Natural killer cell treated with Interleukin-12 subunit alpha and Interleukin-12 subunit beta and Interleukin-15 and Interleukin-18, amount 100 ng/mL, for 72 hours (primary cell): ENCODE measurements at regions not wholly inside any gene's neighbourhood (a gene's known extent, or its start where the extent isn't known, plus 50 kb on each side); places are given as distances from the start of the nearest gene placed in this dataset.
A peak's percentile ranks its signal among the peaks of the same experiment; 100 is the strongest.

Experiments
- ATAC-seq, 2 donors: fragments of 150-1000 bp; cut with Tn5 transposase in 1 of 2; sonication (Bioruptor Pico), chemical (Tn5 transposase) in 1 of 2; 2 replicates each; pipeline ENCODE4 v1.10.0; 2021
- DNase-seq: peaks from one replicate; pipeline ENCODE4 v3.0.0; 2022; ENCODE audit warnings: low spot score
- H3K27ac Mint-ChIP-seq, 2 donors: 1 replicate in 1 of 2; 2 replicates in 1 of 2; pipeline ENCODE4 v1.8.0; 2022; ENCODE audit warnings: mixed read lengths in 2 of 2, mild to moderate bottlenecking in 1 of 2, moderate library complexity in 1 of 2
- H3K27me3 Mint-ChIP-seq, 2 donors: 1 replicate in 1 of 2; 2 replicates in 1 of 2; pipeline ENCODE4 v1.8.0; 2022; ENCODE audit warnings: mixed read lengths in 2 of 2
- H3K36me3 Mint-ChIP-seq: one replicate; pipeline ENCODE4 v1.8.0; 2022; ENCODE audit warnings: mixed read lengths
- H3K4me1 Mint-ChIP-seq, 2 donors: 1 replicate in 1 of 2; 2 replicates in 1 of 2; pipeline ENCODE4 v1.8.0; 2022; ENCODE audit warnings: low read depth in 2 of 2, mixed read lengths in 2 of 2, mild to moderate bottlenecking in 1 of 2
- H3K4me3 Mint-ChIP-seq: one replicate; pipeline ENCODE4 v1.8.0; 2022; ENCODE audit warnings: mixed read lengths
- H3K9me3 Mint-ChIP-seq: 2 replicates; pipeline ENCODE4 v1.8.0; 2022; ENCODE audit warnings: mixed read lengths

DNA sequence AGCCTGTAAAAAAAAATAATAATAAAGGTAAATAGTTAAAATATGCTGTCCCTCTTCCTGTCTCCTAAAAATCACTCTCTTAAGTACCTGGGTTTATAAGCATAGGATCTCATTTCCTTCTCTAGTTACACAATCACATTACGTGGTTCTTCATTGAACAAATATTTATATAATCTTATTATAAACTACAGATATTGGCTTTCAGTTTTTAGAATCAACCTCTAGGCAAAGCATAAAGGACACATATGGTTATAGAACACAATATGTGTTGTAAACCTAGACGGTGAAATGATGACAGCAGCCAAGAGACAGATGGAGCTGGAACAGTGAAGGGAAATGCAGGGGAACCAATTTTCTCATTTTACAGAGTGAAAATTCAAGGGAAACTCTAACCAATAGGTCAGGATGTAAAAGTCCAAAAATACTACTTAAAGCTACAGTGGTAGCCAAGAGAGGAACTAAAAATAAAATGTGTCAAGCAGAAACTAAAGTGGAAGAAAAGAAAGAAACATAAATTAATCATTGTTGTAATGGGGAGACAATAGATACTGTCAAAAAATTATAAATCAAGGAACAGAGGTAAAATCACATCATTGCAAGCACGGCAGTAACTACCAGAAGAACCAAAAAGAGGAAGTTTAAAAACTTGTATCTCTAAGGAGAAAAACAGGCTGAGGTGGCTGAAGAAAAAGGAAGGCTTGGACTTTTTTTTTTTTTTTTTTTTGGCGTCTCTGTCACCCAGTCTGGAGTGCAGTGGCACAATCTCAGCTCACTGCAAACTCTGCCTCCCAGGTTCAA is 82.8 kb upstream of the CDYL start:
- H3K27ac Mint-ChIP-seq, result no peak overlapping the region
- peaks cover 17 to 33% of the 10 kb centered on the region in 2 donors for H3K27me3 Mint-ChIP-seq
- H3K36me3 Mint-ChIP-seq, result no peaks in the 10 kb centered on the region
- H3K4me3 Mint-ChIP-seq, result no peak overlapping the region
- DNase-seq (no peak), ATAC-seq (no peak)
- no peaks in the 10 kb centered on the region for H3K9me3 Mint-ChIP-seq
- no peaks in the 10 kb centered on the region for H3K4me1 Mint-ChIP-seq

DNA sequence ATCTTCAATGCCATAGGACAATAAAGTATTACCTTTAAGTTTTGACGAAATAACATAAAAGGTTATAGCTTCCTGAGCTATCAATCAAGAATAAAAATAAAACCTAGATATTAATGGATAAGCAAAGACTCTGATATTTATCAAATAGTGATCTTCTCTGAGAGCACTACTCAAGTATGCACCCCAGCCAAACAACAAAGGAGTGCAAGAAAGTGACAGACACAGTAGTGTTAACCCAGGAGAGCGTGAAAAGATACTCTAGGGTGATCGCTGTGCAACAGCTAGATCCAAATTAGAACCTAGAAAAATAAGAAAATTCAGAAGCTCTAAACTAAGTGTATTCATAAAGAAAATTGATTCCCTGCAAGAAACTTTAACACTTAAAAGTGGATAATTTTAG is 83.5 kb upstream of the CDYL start:
- Mint-ChIP-seq H3K4me3 (no peak overlapping the region), H3K27ac (no peak overlapping the region), H3K9me3 (no peaks in the 10 kb centered on the region), H3K4me1 (no peaks in the 10 kb centered on the region), H3K36me3 (no peaks in the 10 kb centered on the region), H3K27me3 (peaks cover 24 to 40% of the 10 kb centered on the region in 2 donors)
- ATAC-seq (no peak), DNase-seq (no peak)

DNA sequence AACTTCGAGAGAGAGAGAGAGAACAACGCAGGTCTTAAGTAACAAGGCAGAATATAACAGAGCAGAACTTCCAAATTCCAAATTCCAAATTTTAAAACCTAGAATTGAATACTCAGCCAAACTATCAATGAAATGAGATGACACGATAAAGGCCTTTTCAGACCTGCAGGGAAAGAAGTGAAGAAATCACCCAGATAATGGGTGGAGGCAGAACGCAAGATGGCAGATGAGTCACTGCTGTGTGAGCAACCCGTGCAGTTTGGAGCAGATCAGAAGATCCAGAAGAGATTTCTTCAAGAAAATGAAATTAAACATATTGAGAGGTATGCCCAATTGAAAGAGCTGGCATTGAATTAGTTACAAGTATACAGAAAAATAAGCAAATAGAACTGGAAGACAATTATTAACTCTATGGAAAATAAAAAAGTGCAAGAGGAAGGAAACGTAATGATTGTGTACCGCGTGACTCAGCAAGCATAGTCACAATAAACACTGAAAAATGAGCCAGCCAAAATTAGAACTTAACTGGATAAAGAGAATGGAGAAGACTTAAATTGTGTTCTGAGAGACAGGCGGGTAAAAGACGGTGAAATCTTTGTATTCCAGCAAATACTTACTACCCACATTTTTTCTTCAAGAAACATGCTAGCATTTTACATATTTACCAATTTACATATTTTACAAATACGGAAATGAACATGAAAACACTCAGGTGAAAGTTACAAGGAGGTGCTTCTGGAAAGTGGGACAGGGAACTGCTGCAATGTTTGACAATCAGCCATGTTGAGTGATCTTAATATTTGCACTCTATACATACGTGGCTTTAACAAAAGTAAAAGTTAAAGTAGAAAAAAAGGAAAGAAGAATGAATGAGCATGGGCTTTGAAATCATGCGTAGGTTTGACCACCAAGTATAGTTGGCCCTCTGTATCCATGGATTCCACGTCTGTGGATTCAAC is 87.9 kb upstream of the CDYL start:
- H3K27ac Mint-ChIP-seq, result no peak overlapping the region
- no peaks in the 10 kb centered on the region for H3K4me1 Mint-ChIP-seq
- peaks cover 27 to 43% of the 10 kb centered on the region in 2 donors for H3K27me3 Mint-ChIP-seq
- no peaks in the 10 kb centered on the region for H3K9me3 Mint-ChIP-seq
- DNase-seq, result no peak
- H3K4me3 Mint-ChIP-seq, result peak overlapping the region; percentile 1
- no peak for ATAC-seq
- H3K36me3 Mint-ChIP-seq, result no peaks in the 10 kb centered on the region

DNA sequence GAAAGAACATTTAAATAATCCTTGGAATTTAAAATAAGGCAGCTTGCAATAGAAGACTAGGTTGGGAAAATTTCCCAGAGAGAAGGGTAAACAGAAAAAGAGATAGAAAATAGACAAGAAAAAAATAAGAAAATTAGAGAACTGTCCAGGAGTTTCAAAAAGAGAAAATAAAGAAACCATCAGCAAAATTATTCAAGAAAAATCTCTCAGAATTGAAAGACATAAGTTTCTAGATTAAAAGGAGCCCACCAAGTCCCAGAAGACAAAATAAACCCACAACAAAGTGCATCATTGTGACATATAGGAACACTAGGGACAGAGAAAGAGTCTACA is 88.6 kb upstream of the CDYL start:
- Mint-ChIP-seq H3K4me1 (no peaks in the 10 kb centered on the region), H3K27me3 (peaks cover 28 to 46% of the 10 kb centered on the region in 2 donors), H3K4me3 (no peak overlapping the region), H3K36me3 (no peaks in the 10 kb centered on the region), H3K9me3 (no peaks in the 10 kb centered on the region), H3K27ac (no peak overlapping the region)
- no peak for ATAC-seq
- DNase-seq, result no peak

DNA sequence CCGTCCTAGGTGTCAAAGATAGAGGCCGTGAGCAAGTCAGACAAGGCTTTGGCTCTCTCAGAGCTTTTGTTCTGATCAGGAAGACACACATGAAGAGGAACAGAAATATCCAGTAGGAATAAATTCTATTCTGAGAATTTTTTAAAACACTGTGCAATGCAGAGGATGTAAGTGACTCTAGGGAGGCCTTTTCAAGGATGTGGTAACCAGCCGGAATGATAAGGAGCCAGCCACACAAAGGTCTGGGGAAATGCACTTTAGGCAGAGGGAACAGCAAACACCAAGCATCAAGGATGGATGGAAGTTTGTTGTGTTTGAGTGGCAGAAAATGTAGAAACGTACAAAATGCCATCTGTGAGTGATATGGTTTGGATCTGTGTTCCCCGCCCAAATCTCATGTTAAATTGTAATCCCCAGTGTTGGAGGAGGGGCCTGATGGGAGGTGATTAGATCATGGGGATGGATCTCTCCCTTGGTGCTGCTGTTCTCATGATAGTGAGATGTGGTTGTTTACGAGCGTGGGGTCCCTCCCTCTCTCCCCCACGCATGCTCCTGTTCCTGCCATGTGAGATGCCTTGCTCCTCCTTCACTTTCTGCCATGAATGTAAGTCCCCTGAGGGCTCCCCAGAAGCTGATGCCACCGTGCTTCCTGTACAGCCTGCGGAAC is 93.6 kb upstream of the CDYL start:
- H3K27ac Mint-ChIP-seq, result no peak overlapping the region
- peaks cover 13 to 21% of the 10 kb centered on the region in 2 donors for H3K27me3 Mint-ChIP-seq

DNA sequence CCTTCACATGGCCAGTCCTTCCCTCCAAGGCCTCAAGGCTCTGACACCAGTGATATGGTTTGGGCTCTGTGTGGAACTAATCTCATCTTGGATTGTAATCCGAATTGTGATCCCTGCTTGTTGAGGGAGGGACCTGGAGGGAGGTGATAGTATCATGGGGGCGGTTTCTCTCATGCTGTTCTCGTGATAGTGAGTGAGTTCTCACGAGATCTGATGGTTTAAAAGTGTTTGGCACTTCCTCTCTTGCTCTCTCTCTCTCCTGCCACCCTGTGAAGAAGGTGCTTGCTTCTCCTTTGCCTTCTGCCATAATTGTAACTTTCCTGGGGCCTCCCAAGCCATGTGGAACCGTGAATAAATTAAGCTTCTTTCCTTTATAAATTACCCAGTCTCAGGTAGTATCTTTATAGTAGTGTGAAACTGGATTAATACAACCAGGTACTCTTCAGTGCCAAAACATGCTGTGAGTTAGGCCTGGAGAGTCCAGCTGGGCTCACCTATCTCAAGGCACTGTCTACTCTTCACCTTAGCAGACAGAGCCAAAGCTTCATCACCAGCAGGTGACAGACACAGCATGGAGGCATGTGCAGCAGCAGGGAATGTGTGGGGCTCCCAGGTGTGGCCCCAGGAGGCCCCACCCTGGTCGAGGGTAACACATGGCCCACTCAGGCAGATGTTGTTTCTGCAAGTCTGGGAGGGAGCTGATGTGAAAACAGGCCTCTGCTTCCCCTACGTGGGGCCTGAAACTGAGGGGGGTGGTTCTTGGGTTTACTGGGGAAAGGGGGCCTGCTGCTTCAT is 97.5 kb upstream of the CDYL start:
- Mint-ChIP-seq H3K27me3 (peaks cover 8 to 10% of the 10 kb centered on the region in 2 donors), H3K36me3 (no peaks in the 10 kb centered on the region), H3K9me3 (no peaks in the 10 kb centered on the region), H3K27ac (no peak overlapping the region), H3K4me3 (no peak overlapping the region), H3K4me1 (no peaks in the 10 kb centered on the region)
- no peak for DNase-seq
- ATAC-seq, result no peak

More for the DNA sequence above, 93.6 kb upstream of the CDYL start:
- Mint-ChIP-seq H3K4me1 (no peaks in the 10 kb centered on the region), H3K9me3 (no peaks in the 10 kb centered on the region), H3K36me3 (no peaks in the 10 kb centered on the region), H3K4me3 (no peak overlapping the region)
- DNase-seq (no peak), ATAC-seq (no peak)

DNA sequence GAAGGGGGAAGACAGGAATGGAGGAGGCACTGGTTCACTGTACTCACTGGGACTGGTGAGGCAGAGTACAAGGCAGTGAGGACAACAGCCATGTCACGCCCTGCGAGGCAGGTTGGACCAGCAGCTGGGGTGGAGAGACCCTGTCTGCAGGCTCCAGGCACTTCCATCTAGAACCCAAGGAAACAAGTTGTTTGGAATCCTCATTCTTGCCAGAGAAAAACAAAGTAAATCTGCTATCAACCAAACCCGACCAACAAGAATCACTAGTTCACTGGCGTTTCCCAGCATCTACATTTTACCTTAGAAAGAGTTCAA is 98.5 kb upstream of the CDYL start:
- ATAC-seq, result no peak
- no peaks in the 10 kb centered on the region for H3K27me3 Mint-ChIP-seq
- no peak for DNase-seq
- no peak overlapping the region for H3K27ac Mint-ChIP-seq
- H3K9me3 Mint-ChIP-seq, result no peaks in the 10 kb centered on the region
- no peaks in the 10 kb centered on the region for H3K36me3 Mint-ChIP-seq
- H3K4me3 Mint-ChIP-seq, result no peak overlapping the region
- H3K4me1 Mint-ChIP-seq, result no peaks in the 10 kb centered on the region

DNA sequence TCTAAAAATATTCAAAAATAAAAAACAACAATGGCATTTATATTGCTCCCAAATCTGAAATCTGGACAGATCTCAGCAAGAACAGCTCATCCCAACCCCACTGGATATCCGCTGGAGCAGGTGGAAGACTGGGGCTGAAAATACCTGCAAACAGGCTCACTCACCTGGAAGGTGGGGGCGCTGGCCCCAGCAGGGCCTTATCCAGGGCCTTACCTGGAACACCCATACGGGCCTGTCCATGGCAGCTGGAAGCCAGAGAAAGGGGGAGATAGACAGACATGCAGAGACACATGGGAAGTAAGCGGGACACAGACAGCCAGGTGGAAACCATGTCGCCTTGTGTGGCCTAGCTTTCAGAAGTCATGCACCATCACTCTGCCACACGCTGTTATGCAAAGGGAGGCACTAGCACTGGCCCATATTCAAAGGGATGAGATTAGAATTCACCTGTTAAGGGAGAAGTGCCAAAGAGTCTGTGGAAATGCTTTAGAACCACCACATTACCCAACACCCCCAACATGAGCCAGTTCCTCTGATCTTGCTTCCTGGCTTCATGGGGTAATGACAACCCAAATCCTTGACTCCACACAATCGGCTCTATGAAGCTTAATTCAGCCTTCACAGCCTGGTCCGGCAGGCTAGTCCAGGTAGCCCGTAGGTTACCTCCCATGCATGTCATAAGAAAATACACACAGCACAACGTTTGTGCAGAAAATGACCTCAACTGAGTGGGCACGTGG is 99.0 kb upstream of the CDYL start:
- no peak overlapping the region for H3K27ac Mint-ChIP-seq
- H3K9me3 Mint-ChIP-seq, result no peaks in the 10 kb centered on the region
- no peaks in the 10 kb centered on the region for H3K27me3 Mint-ChIP-seq
- H3K36me3 Mint-ChIP-seq, result no peaks in the 10 kb centered on the region
- ATAC-seq (no peak), DNase-seq (no peak)
- no peak overlapping the region for H3K4me3 Mint-ChIP-seq
- H3K4me1 Mint-ChIP-seq, result no peaks in the 10 kb centered on the region

DNA sequence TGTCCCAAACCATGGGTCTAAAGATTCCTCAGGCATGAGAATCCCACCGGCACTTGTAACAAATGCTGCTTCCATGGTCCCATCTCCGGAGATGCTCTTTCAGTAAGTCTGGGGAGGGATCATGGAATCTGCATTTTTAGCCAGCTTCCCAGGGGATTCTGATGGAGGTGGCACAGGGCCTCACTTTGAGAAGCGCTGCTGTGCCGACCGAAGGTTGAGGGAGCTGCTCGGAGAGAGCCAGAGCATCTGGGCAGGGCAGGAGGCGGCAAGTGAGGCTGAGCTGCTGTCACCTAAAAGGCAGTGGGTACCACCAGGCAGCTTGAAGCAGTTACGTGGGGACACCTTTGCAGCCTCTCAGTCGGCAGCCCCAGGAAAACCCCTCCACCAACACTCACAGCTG is 100.2 kb upstream of the CDYL start:
- DNase-seq (no peak), ATAC-seq (no peak)
- Mint-ChIP-seq H3K9me3 (no peaks in the 10 kb centered on the region), H3K27ac (no peak overlapping the region), H3K4me3 (no peak overlapping the region), H3K36me3 (no peaks in the 10 kb centered on the region), H3K4me1 (no peaks in the 10 kb centered on the region), H3K27me3 (no peaks in the 10 kb centered on the region)

DNA sequence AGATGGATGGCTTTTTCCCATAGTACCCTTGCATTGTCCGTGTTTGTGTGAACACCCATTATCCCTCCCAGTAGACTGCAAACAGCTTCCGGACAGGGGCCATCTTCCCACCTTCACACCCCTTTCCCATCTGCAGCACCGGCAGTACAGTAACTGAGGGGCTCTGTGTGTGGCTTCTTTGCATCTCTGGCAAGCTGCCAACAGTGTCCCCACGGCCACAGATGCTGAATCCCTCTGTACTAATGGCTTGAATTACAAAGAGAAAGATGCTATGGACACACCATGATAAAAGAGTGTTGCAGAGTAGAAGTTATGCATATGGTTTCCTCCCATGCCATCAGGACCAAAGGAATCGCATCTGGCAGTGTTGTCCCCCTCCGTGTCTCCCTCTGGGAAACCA is 101.1 kb upstream of the CDYL start:
- Mint-ChIP-seq H3K36me3 (no peaks in the 10 kb centered on the region), H3K27ac (no peak overlapping the region), H3K4me1 (no peaks in the 10 kb centered on the region), H3K9me3 (no peaks in the 10 kb centered on the region), H3K4me3 (no peak overlapping the region), H3K27me3 (no peaks in the 10 kb centered on the region)
- no peak for ATAC-seq
- no peak for DNase-seq

DNA sequence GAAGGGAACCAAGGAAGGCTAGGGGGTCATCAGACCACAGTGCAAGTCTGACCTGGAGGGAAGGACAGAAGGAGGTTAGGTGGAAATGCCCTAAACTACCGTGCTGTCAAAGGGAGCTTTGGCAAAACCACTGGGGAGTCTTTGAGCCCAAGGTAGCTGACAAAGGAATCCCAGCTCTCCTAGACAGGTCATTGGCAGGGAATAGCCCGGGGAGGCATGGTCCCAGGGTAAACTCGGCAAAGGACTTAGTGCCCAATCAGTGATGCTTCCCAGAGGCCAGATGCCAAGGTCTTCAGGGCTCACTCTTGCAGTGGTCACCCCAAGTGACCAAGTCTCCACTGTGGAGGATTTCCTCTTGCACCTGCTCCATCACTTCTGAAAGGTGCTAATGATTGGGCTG is 102.3 kb upstream of the CDYL start:
- Mint-ChIP-seq H3K36me3 (no peaks in the 10 kb centered on the region), H3K4me1 (no peaks in the 10 kb centered on the region), H3K27ac (no peak overlapping the region), H3K9me3 (no peaks in the 10 kb centered on the region), H3K4me3 (no peak overlapping the region), H3K27me3 (no peaks in the 10 kb centered on the region)
- DNase-seq (no peak), ATAC-seq (no peak)

DNA sequence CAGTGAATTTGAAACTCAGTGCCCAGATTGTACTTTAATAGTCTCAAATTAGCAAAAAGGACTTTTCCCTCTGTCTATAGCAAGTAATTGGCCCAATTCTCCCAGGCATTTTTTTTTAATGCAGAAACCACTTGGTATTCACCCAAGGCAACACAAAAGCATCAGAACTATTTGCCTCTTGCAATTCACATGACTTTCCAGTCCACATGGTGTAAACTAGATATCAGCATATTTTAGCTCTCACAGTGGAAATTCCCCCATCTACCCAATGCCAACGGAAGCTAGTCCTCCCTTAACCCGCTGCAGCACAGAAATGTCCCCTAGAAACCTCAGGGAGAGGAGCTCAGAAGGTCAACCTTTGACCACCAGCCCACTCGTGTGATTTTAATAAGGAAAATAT is 103.4 kb upstream of the CDYL start:
- no peak for DNase-seq
- Mint-ChIP-seq H3K27me3 (no peaks in the 10 kb centered on the region), H3K36me3 (no peaks in the 10 kb centered on the region), H3K4me1 (no peaks in the 10 kb centered on the region), H3K27ac (no peak overlapping the region), H3K4me3 (no peak overlapping the region), H3K9me3 (no peaks in the 10 kb centered on the region)
- no peak for ATAC-seq

DNA sequence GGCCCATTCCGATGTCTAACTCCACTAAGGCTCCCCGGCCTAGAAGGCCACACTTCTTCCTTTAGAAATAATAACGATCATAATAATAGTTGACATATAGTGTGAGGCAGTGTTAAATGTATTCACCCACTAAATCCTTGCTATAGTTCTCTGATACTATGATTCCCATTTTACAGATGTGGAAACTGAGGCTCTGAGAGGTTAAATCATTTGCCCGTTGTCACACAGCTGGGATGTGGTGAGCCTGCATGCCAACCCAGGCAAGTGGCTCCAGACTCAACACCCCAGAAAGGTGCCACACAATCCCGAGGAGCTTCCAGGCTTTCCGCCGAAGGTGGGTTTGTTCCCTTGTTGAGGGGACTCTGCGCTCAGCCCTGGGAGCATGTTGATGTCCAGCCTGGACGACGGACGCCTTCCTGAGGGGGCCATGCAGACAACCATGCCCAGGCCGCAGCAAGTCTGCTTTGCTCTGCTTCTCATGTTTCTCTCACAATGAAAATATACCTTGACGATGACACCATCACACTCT is 104.6 kb upstream of the CDYL start:
- no peak for ATAC-seq
- H3K4me1 Mint-ChIP-seq, result no peaks in the 10 kb centered on the region

More for the DNA sequence above, 104.6 kb upstream of the CDYL start:
- no peaks in the 10 kb centered on the region for H3K36me3 Mint-ChIP-seq
- H3K9me3 Mint-ChIP-seq, result no peaks in the 10 kb centered on the region
- no peak overlapping the region for H3K4me3 Mint-ChIP-seq
- DNase-seq, result no peak
- H3K27me3 Mint-ChIP-seq, result no peaks in the 10 kb centered on the region
- H3K27ac Mint-ChIP-seq, result no peak overlapping the region
